ENCODE measurements at regions not wholly inside any gene's neighbourhood (a gene's known extent, or its start where the extent isn't known, plus 50 kb on each side); places are given as distances from the start of the nearest gene placed in this dataset.

DNA sequence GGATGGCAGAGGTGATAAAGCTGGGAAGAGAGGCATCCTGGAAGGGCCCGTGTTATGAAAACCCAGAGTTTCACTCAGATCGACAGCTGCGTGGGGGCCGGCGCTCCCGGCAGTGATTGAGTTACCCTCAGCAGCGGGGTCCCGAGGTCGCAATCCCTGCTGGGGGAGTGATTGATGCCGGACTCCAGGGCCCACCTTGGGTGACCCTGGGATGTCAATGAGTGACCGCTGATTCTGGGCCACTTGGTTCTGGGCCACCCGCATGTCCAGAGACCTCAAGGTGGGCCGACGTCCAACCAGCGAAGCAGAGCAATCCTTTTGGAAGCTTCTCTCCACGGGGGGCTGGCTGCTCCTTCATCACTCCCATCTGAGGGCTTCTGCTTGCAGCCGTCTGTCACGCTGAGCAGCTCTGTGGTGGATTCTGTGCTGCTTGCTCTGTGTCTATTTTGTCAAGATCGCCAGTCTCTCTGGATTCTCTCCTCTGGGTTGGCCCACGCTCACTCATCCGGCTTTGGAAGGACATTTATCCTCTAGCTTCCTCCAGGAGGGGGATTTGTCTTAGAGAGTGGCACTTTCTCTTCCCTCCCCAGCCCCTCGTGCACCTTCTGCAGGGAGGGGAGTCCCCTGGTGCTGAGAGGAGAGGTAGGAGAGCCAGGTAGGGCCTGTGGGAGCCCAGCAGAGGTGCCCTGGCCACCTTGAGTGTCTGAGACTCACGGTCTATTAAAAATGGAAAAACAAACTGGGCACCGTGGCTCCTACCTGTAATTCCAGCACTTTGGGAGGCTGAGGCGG, 110.9 kb upstream of the C1orf174 start:
- Mint-ChIP-seq H3K4me1 (ENCODE audit: unreplicated experiment) (no peaks in the 10 kb centered on the region), H3K36me3 (ENCODE audit: low read depth, unreplicated experiment) (peaks cover 6% of the 10 kb centered on the region)
- TF ChIP-seq, protein P1, sequence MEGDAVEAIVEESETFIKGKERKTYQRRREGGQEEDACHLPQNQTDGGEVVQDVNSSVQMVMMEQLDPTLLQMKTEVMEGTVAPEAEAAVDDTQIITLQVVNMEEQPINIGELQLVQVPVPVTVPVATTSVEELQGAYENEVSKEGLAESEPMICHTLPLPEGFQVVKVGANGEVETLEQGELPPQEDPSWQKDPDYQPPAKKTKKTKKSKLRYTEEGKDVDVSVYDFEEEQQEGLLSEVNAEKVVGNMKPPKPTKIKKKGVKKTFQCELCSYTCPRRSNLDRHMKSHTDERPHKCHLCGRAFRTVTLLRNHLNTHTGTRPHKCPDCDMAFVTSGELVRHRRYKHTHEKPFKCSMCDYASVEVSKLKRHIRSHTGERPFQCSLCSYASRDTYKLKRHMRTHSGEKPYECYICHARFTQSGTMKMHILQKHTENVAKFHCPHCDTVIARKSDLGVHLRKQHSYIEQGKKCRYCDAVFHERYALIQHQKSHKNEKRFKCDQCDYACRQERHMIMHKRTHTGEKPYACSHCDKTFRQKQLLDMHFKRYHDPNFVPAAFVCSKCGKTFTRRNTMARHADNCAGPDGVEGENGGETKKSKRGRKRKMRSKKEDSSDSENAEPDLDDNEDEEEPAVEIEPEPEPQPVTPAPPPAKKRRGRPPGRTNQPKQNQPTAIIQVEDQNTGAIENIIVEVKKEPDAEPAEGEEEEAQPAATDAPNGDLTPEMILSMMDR (IDR thresholded peaks at IDR 0.05; ENCODE audit: unreplicated experiment), result no peak

DNA sequence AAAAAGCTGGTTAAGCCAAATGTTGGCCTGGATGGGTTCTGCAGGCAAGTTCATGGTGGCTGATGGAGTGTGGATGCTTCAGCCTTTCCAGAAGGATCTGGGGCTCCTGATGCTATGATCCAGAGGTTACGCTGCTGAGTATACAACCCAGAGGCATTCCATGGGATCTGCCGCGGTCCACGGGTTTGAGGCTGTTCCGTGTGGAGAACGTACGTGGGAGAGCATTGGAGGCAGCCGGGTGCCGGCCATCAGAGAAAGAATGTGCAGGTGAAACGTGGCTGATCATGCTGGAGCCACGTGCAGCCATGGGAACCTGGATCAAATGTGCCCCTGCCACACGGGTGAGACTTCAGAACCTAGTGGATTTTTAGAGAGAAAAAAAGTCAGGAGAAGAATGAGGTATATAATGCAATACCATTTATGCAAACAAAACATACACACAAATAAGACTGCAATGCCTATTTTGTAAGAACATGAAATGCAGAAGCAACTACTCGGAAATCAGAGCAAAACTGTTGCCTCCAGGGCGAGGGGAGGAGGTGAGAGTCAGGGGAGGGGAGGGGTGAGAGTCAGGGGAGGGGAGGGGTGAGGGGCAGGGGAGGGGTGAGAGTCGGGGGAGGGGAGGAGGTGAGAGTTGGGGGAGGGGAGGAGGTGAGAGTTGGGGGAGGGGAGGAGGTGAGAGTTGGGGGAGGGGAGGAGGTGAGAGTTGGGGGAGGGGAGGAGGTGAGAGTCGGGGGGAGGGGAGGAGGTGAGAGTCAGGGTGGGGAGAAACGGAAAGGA, 116.5 kb upstream of the C1orf174 start:
- Mint-ChIP-seq H3K4me1 (ENCODE audit: unreplicated experiment) (no peaks in the 10 kb centered on the region), H3K36me3 (ENCODE audit: low read depth, unreplicated experiment) (no peaks in the 10 kb centered on the region), H3K4me3 (ENCODE audit: unreplicated experiment) (no peak overlapping the region), H3K27ac (ENCODE audit: unreplicated experiment) (no peak overlapping the region), H3K27me3 (ENCODE audit: unreplicated experiment) (peaks cover 16% of the 10 kb centered on the region), H3K9me3 (ENCODE audit: unreplicated experiment) (peaks cover 18% of the 10 kb centered on the region)
- no peak for DNase-seq (ENCODE audit: low spot score)
- TF ChIP-seq, protein P1 (IDR thresholded peaks at IDR 0.05; ENCODE audit: unreplicated experiment), result no peak

More for the DNA sequence above, 110.9 kb upstream of the C1orf174 start:
- H3K27ac Mint-ChIP-seq (ENCODE audit: unreplicated experiment), result no peak overlapping the region
- H3K9me3 Mint-ChIP-seq (ENCODE audit: unreplicated experiment), result peaks cover 13% of the 10 kb centered on the region
- DNase-seq (ENCODE audit: low spot score), result no peak
- H3K27me3 Mint-ChIP-seq (ENCODE audit: unreplicated experiment), result peaks cover 5% of the 10 kb centered on the region
- no peak overlapping the region for H3K4me3 Mint-ChIP-seq (ENCODE audit: unreplicated experiment)

DNA sequence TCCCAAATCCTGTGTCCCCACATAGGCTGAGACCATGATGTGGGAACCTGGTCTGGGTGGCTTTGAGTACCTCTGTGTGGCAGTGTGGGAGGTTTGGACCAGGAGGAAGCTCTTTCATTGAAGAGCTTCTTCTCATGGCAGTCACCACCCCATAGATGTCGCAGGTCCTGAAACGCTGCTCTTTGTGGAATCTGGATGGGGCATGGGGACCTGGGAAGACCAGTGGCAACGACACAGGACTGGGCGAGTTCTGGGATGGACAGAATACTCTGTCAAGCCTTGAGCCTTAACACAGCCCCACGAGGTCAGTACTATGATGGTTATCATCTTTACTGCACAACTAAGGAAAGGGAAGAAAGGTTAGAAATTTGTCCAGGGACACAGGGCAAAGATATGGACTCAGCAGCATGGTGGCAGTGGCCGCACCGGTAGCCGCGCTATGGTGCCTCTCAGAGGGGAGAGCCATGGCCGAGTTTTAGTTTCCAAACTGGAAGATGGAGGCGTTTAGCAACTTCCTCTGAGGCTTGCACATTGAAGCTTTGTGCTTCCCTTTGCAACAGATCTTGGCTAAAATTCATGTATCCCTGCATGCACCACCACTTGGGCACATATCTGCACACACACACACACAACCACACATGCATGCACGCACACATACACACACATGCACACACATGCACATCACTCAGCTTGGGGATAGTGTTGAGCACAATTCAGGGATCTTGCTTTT, 117.7 kb upstream of the C1orf174 start:
- Mint-ChIP-seq H3K27ac (ENCODE audit: unreplicated experiment) (no peak overlapping the region), H3K4me3 (ENCODE audit: unreplicated experiment) (no peak overlapping the region), H3K4me1 (ENCODE audit: unreplicated experiment) (no peaks in the 10 kb centered on the region), H3K9me3 (ENCODE audit: unreplicated experiment) (peaks cover 18% of the 10 kb centered on the region), H3K36me3 (ENCODE audit: low read depth, unreplicated experiment) (no peaks in the 10 kb centered on the region), H3K27me3 (ENCODE audit: unreplicated experiment) (peaks cover 17% of the 10 kb centered on the region)
- no peak for DNase-seq (ENCODE audit: low spot score)
- TF ChIP-seq, protein P1 (IDR thresholded peaks at IDR 0.05; ENCODE audit: unreplicated experiment), result no peak

DNA sequence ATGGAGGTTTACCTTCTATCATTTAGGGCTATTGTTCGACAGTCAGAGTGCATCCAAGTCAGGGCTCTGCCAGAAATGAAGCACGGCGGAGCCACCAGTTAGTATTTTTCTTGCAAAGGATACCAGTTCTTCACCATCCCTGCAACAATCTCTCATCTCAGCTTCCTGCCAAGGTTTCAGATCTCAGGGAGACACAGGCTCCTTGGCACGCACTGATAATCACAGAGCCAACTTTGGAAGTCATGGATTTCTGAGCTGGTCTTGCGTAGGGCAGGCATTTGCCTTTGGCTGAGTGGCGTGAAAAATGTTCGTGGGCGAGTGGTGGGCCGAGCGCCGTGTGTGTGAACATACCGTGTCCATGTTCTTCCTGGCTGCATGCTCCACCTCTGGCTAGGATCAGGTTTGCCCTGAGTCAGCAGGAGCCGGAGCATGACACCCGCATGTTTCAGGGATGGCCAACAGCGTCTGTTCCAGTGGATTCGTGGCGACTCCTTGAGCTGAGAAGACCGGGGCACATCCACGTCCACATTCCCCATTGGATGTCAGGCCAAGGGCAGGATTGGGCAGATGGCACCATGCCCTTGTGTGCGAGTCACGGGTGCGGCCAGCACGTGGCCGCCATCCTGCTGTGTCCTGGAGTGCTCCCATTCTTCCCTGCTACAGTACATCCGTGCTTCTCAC, 118.5 kb upstream of the C1orf174 start:
- TF ChIP-seq, protein P1 (IDR thresholded peaks at IDR 0.05; ENCODE audit: unreplicated experiment), result no peak
- Mint-ChIP-seq H3K27ac (ENCODE audit: unreplicated experiment) (no peak overlapping the region), H3K27me3 (ENCODE audit: unreplicated experiment) (peaks cover 17% of the 10 kb centered on the region), H3K4me3 (ENCODE audit: unreplicated experiment) (no peak overlapping the region), H3K9me3 (ENCODE audit: unreplicated experiment) (peaks cover 18% of the 10 kb centered on the region), H3K36me3 (ENCODE audit: low read depth, unreplicated experiment) (no peaks in the 10 kb centered on the region), H3K4me1 (ENCODE audit: unreplicated experiment) (no peaks in the 10 kb centered on the region)
- DNase-seq (ENCODE audit: low spot score), result no peak
